COR-L47 (cell line): ENCODE measurements at regions not wholly inside any gene's neighbourhood (a gene's known extent, or its start where the extent isn't known, plus 50 kb on each side); places are given as distances from the start of the nearest gene placed in this dataset.

Experiments
- DNase-seq: peaks from one replicate; lab custom pipeline; 2025; lab: John Stamatoyannopoulos, UW

- no peak for DNase-seq
Observed at GRCh38 chr5:2185646-2186471, 303.1 kb upstream of the IRX4 start.

- DNase-seq: no peak
Observed at GRCh38 chr5:2184563-2185540, 302.1 kb upstream of the IRX4 start.

- DNase-seq: no peak
Observed at GRCh38 chr5:2184026-2184366, 301.3 kb upstream of the IRX4 start.

- DNase-seq: no peak
Observed at GRCh38 chr5:2183154-2184025, 300.7 kb upstream of the IRX4 start.

GRCh38 chr5:2182020-2182419 lies 299.3 kb upstream of the IRX4 start:
- DNase-seq: no peak

GRCh38 chr5:2181557-2181956 lies 298.8 kb upstream of the IRX4 start:
- DNase-seq: no peak

GRCh38 chr5:2181149-2181548 lies 298.4 kb upstream of the IRX4 start:
- DNase-seq: no peak

- DNase-seq: no peak
Observed at GRCh38 chr5:2180456-2180855, 297.7 kb upstream of the IRX4 start.

GRCh38 chr5:2179861-2180260 lies 297.1 kb upstream of the IRX4 start:
- DNase-seq: no peak

GRCh38 chr5:2178528-2178927 lies 295.8 kb upstream of the IRX4 start:
- DNase-seq: no peak

- DNase-seq: no peak
Observed at GRCh38 chr5:2178071-2178477, 295.3 kb upstream of the IRX4 start.

GRCh38 chr5:2177244-2177643 lies 294.5 kb upstream of the IRX4 start:
- no peak for DNase-seq

GRCh38 chr5:2176581-2176980 lies 293.9 kb upstream of the IRX4 start:
- no peak for DNase-seq

- no peak for DNase-seq
Observed at GRCh38 chr5:2175842-2176404, 293.2 kb upstream of the IRX4 start.

- no peak for DNase-seq
Observed at GRCh38 chr5:2175041-2175440, 292.3 kb upstream of the IRX4 start.

GRCh38 chr5:2174538-2174937 lies 291.8 kb upstream of the IRX4 start:
- no peak for DNase-seq

GRCh38 chr5:2173151-2173834 lies 290.6 kb upstream of the IRX4 start:
- no peak for DNase-seq

GRCh38 chr5:2172471-2172870 lies 289.7 kb upstream of the IRX4 start:
- DNase-seq: no peak

GRCh38 chr5:2170761-2171160 lies 288.0 kb upstream of the IRX4 start:
- DNase-seq: no peak

- no peak for DNase-seq
Observed at GRCh38 chr5:2169850-2170760, 287.4 kb upstream of the IRX4 start.
